ENCODE measurements at regions not wholly inside any gene's neighbourhood (a gene's known extent, or its start where the extent isn't known, plus 50 kb on each side); places are given as distances from the start of the nearest gene placed in this dataset.

- Mint-ChIP-seq H3K36me3 (ENCODE audit: low read depth) (no peaks in the 10 kb centered on the region), H3K4me3 (peak overlapping the region; percentile 94), H3K27ac (peak overlapping the region; percentile 94), H3K9me3 (no peaks in the 10 kb centered on the region), H3K27me3 (ENCODE audit: insufficient read depth) (peaks cover 6% of the 10 kb centered on the region; the same call in 1 of the 2 replicates), H3K4me1 (ENCODE audit: low read depth) (peaks cover 35% of the 10 kb centered on the region)
- no peak; the same call in 1 of the 2 replicates for TF ChIP-seq CTCF (IDR thresholded peaks at IDR 0.05)
- no peak for DNase-seq
Measured at GRCh38 chr3:107432013-107432515, 54.8 kb downstream of the CCDC54 start.

- H3K4me3 Mint-ChIP-seq = peak overlapping the region; percentile 94
- DNase-seq = no peak
- H3K4me1 Mint-ChIP-seq (ENCODE audit: low read depth) = peaks cover 35% of the 10 kb centered on the region
- no peak for TF ChIP-seq CTCF (IDR thresholded peaks at IDR 0.05)
- no peaks in the 10 kb centered on the region for H3K36me3 Mint-ChIP-seq (ENCODE audit: low read depth)
- no peak overlapping the region; the same call in 1 of the 2 replicates for H3K27ac Mint-ChIP-seq
- peaks cover 6% of the 10 kb centered on the region; the same call in 1 of the 2 replicates for H3K27me3 Mint-ChIP-seq (ENCODE audit: insufficient read depth)
- no peaks in the 10 kb centered on the region for H3K9me3 Mint-ChIP-seq
Measured at GRCh38 chr3:107432646-107433045, 55.4 kb downstream of the CCDC54 start.

GRCh38 chr3:107436029-107436428 is 58.8 kb downstream of the CCDC54 start:
- no peak for DNase-seq
- Mint-ChIP-seq H3K27ac (no peak overlapping the region), H3K4me3 (no peak overlapping the region), H3K27me3 (ENCODE audit: insufficient read depth) (peaks cover 6% of the 10 kb centered on the region; the same call in 1 of the 2 replicates), H3K4me1 (ENCODE audit: low read depth) (peaks cover 12% of the 10 kb centered on the region), H3K36me3 (ENCODE audit: low read depth) (no peaks in the 10 kb centered on the region), H3K9me3 (no peaks in the 10 kb centered on the region)
- TF ChIP-seq CTCF (IDR thresholded peaks at IDR 0.05) = no peak

GRCh38 chr3:107438671-107439070 is 61.4 kb downstream of the CCDC54 start:
- H3K4me1 Mint-ChIP-seq (ENCODE audit: low read depth) = no peaks in the 10 kb centered on the region
- H3K27ac Mint-ChIP-seq = no peak overlapping the region
- no peak for TF ChIP-seq CTCF (IDR thresholded peaks at IDR 0.05)
- no peaks in the 10 kb centered on the region for H3K9me3 Mint-ChIP-seq
- H3K27me3 Mint-ChIP-seq (ENCODE audit: insufficient read depth) = peaks cover 6% of the 10 kb centered on the region; the same call in 1 of the 2 replicates
- H3K36me3 Mint-ChIP-seq (ENCODE audit: low read depth) = no peaks in the 10 kb centered on the region
- no peak overlapping the region for H3K4me3 Mint-ChIP-seq
- DNase-seq = no peak

- no peak overlapping the region for H3K4me3 Mint-ChIP-seq
- H3K36me3 Mint-ChIP-seq (ENCODE audit: low read depth) = no peaks in the 10 kb centered on the region
- H3K27me3 Mint-ChIP-seq (ENCODE audit: insufficient read depth) = no peaks in the 10 kb centered on the region
- no peak for DNase-seq
- H3K9me3 Mint-ChIP-seq = no peaks in the 10 kb centered on the region
- TF ChIP-seq CTCF (IDR thresholded peaks at IDR 0.05) = no peak
- no peaks in the 10 kb centered on the region for H3K4me1 Mint-ChIP-seq (ENCODE audit: low read depth)
- no peak overlapping the region for H3K27ac Mint-ChIP-seq
Measured at GRCh38 chr3:107441617-107442016, 64.4 kb downstream of the CCDC54 start.

- Mint-ChIP-seq H3K4me3 (no peak overlapping the region), H3K27me3 (ENCODE audit: insufficient read depth) (peaks cover under 1% of the 10 kb centered on the region; the same call in 1 of the 2 replicates), H3K4me1 (ENCODE audit: low read depth) (no peaks in the 10 kb centered on the region), H3K9me3 (no peaks in the 10 kb centered on the region), H3K36me3 (ENCODE audit: low read depth) (no peaks in the 10 kb centered on the region), H3K27ac (no peak overlapping the region)
- TF ChIP-seq CTCF (IDR thresholded peaks at IDR 0.05) = no peak
- no peak for DNase-seq
Measured at GRCh38 chr3:107443461-107443860, 66.2 kb downstream of the CCDC54 start.
